GM21786 (cell line): ENCODE measurements at regions not wholly inside any gene's neighbourhood (a gene's known extent, or its start where the extent isn't known, plus 50 kb on each side); places are given as distances from the start of the nearest gene placed in this dataset.

Source experiments
- ATAC-seq: cut with Tn5 transposase; IDR thresholded peaks from one replicate; pipeline ENCODE4 v1.9.1; 2021; ENCODE audit not compliant: unreplicated experiment

DNA sequence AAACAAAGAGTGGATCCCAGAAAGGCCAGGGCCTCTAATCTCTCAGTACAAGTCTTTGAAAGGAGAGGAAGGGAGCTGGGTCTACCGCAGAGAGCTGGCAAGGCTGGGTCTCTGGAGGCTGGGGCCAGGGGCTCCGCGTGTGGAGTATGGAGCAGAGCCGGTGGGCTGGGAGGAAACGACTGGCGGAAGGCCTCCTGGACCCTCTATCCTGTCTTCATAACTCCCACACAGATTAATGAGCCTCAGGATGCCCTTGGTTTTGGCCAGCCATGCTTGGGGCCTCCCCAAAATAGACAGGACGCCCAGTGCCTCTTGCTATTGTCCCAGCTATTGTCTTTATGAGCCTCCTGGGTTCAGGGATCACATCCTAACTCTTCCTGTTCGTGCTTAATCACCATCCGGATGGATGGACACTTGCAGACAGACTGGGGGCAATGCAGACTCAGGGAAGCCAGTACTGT, 306.4 kb downstream of the DHX35 start:
- no peak for ATAC-seq

DNA sequence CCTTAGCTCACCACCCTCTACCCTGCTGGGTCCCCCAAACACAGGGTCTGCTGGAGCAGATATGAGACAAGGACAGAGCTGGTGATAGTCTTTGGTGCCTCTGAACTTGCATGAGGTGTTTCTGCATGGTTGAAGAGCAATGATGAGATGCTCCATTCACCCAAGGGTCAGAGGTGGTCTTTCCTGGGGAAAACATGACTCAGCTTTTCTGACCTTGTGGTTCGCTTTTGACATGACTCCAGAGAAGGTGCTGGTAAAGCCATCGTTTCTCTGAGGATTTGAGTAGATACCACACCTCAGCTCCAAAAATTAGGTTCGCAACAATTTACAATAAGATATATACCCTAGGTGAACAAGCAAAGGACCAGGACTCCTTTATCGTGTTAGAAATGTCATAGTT, 304.8 kb downstream of the DHX35 start:
- no peak for ATAC-seq

DNA sequence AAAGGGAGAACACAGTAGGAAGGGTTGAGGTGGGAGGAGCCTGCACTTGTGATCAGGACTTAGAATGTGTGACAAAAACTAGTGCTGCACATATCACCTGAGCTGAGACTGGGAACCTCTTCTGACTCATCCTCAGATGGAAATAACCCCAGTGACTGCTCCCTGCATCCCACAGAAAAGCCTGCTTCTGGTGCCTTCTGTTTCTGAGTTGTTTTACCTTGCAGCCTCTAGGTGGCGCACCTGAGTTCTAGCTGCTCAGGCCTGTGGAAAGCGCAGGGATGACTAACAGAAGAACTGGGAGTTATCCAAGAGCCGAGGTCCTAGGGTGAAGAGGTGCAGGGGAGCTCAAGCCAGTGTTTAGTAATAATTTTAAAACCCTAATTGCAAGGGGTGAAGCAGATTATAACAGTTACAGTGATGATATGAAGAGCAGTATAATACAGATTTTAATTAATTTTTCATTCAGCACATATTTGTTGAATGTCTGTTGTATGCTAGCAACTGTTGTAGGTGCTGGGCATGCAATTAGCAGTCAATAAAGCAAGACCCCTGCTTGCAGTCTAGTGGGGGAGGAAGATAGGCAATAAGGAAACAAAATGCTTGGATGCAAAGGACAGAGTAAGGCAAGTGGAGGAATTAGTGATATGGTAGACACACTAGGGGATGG, 302.5 kb downstream of the DHX35 start:
- no peak for ATAC-seq

DNA sequence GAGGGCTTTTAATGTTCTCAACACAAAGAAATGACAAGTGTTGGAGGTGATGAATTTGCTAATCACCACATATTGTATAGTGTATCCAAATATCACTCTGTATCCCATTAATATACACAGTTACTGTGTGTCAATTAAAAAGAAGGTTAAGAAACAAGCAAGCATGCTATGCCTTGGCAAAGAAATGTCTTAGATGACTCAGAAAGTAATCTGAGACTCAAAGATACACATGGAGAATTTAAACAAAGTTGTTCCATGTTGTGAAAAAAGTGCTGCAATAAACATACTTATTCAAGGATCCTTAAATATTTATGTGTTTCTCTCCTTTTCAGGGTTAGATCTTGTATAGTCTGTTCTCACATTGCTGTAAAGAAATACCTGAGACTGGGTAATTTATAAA, 300.9 kb downstream of the DHX35 start:
- ATAC-seq: no peak

DNA sequence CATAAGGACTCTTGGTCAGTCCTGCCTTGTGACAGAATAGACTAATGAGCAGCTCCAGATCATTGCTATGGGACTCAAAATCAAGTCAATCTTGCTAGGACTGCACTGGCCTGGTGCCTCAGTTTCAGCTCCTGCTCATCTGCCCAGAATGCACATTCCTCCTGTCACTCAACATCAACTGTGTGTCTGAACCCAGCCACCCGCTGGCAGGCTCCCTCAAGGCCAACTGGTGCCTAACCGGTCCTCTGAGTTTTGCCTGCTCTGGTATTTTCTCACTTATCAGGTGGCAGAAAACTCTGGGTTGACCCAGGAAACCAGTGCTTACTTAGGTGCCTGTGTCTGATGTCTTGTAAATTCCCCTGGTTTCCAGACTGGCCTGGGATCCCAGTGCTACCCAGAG, 297.7 kb downstream of the DHX35 start:
- no peak for ATAC-seq

DNA sequence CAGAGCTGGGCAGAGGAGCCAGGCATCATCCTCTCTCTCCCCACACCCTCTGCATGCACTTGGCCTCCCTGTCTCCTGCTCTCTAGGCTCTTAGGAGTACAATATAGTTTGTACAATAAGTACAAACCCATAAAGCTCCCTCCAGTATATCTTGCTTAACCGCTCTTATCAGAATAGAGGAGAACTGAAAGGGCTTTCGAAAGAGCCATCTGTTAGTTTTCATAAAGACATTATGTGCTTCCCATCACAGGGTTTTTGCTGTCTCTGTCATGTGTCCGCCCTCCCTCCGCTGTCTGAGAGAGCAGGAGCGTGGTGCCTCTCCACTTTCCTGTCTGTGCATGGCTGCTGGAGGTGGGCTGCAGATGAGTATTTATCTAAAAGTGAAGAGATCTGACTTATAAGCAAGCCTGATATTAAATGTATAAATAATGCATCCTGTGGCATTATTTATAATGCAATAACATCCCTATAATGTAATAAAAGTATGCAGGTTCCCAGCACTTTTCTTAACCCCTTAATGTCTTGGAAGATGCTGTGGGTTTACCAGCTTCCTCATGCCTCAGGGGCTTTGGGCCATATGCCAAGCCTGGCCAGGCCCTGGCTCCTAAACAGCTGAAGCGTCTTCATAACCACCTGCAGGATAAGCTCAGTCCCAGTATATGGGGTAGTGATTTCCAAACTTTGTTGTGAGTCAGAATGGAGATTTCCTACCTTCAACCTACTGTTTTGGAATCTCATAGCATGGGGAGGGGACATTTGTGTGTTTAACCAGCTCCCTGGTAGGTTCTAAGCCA, 297.1 kb downstream of the DHX35 start:
- ATAC-seq: no peak

DNA sequence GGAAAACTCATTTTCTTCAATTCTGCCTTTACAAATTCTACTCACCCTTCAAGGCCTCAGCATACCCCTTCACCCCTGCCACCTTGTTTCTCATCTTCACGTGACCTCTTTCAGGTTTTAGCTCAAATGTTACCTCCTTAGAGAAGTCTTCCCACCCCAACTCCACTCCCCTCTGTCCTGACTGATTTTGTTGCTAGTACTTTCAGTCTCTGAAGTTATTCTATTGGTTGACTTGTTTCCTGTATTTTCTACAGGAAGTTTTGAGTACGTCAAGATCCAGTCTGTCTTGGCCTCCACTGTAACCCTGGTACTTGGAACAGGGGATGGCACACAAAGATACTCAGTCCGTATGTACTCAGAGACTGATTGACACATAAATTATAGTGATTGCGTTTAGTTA, 296.1 kb downstream of the DHX35 start:
- ATAC-seq: no peak

DNA sequence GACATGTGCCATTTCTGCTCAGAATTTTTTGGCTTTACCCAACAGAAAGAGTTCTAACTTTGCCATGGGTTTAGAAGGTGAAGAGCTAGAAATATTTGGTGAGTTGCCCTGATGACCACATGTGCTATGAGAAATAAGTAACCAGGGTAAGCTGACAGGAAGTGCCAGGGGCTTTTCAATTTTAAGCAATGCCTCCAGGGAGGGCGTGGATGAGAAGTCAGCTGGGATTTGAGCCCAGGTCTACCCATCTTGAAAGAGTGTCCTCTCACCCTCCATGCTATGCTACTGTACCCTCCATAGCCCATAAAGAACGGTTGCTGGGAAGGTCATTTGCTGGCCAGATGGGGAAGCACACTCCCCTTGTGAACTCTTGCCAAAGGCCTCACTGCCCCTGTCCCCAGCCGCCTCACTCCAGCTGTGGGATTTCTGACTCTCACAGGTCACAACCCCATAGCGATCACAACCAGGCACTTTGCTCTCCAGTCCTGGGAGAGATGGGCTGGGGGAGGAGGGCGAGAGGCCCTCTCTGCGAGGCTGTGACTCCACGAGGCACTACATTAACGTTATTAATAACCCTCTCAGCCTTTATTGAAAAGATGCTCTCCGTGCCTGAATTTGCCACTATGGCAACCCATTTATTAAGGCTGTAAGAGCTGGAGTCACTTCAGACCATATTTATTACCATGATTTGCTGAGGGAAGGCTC, 291.1 kb downstream of the DHX35 start:
- no peak for ATAC-seq

DNA sequence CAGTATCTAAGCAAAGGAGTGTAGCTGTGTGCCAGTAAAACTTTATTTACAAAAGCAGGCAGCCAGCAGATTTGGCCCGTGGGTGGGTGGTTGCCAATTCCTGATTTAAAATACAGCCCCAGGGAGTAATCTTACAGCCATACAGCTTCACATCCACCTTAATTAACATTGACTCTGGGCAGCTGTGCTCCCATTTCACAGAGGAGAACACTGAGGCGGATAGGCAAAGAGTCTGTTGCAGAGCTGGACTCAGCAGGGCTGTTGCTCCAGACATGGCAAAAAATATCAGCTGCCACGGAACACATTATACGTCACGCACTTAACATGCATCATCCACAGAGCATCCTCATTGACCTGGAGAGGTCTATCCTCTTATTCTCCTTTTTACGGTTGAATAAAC, 289.9 kb downstream of the DHX35 start:
- ATAC-seq: no peak

DNA sequence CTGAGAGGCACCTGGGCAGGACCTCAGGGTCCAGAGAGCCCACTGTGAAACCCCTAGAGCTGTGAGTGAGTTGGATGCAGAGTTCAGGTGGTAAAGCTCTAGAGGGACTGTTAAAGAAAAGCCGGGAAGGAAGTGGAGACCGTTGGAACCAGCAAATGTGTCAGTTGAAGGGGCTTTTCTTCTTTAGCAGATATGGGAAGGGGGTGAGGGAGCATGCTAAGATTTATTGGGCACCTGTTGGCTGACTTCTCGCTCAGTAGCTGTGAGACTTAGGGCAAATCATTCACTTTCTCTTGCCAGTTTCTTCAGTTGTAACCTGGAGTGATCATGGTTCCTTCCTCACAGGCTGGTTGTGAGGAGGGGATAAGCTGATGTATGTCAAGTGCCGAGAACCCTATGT, 287.7 kb downstream of the DHX35 start:
- ATAC-seq: no peak

DNA sequence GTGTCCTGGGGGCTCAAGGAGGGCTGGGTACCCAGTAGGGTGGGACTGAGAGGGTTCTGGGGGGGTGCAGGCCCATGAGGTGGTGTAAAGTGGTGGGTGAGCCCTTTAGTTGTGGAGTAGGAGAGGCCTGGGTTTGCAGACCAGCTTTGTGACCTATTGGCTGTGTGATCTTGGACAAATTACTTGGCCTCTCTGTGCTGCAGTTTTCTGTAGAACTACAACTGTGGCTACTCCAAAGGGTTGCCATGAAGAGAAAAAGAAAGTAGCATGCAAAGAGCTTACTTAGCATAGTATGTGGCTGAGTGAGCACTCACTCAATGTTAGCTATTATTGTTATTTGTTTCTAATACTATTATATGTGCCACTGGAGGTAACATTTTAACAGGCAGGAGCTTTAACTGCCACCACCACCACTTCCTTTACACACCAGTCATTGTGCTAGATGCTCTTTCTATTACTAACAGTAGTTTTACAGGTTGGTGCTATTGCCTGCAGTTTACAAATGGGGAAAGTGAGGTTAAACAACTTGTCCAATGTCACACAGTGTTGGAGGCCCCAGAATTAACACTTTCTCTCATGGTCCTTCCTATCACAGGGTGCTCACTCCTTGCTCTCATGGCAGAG, 286.8 kb downstream of the DHX35 start:
- ATAC-seq: no peak

DNA sequence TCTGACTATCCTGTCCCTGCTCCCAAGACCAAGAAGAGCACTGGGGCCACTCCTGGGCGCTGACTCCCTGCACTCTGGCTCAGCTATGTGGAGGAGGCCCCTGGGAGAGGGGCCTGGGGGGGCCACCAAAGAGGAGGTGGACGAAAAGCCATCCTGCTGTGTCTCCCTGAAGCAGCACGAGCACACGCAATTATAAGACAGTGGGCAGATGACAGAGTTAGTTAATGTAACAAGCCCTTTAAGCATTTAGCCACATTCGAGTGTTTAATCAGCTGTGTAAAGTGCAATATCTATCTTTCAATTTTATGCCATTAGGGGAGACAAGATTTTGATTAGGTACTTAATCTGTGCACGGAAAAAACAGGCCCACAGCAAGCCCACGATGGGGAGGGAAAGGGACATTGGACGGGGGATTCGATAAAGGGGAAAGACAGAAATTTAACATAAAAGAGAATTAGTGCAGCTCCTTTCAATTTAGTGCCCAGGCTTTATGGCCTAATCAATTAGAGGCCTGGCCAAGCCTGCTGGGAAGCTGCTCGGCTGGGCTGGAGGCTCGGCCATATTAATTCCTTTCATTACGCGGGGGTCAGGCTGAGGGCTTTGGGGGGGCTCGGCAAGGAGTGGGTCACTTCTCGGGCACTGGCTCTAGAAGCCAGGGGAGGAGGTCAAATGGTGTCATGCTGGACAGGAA, 286.2 kb downstream of the DHX35 start:
- ATAC-seq: no peak

DNA sequence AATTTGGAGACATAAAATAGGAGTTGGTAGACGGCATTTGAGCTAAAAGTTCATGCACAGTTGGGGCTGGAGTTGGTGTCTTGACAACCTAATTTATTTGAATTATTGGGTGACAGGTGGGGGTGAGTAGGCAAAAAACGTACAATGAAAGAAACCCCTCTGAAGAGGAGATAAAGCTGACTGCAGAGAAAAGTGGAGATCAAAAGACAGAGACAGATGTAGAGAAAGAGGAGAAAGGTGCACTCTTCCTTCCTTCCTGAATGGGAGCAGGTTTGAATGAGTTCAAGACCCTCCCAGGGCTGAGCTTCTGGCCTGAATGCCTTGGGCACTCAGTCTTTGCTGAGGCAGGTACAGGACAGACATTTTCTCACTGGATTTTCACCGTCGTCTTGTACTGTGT, 284.3 kb downstream of the DHX35 start:
- no peak for ATAC-seq

DNA sequence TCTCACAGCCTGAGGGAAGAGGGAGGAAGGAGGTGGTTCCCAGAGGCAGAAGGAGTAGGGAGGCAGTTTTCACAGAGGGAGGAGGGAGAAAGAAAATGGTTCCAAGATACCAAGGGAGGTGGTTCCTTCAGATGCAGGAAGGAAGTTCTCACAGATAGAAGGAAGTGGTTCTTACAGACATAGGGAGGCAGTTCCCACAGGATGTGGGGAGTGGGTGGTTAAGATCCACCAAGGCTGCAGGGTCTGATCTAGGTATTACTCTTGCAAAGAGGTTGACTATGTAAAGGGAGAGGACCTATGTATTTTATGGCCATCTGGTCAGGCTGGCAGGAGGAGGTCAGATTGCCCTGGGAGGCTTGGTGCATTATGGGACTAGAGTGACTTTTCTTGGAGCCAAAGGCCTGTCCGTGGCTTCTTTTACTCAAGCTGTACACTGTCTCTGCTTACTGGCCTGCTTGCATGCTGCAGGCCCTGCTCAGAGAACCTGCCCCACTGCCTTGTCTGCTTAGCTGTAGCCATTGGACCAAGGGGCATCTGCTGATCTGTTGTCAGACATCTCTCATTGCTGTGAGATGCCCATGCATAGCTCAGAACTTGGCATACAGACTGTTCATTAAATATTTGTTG, 283.7 kb downstream of the DHX35 start:
- ATAC-seq: no peak

DNA sequence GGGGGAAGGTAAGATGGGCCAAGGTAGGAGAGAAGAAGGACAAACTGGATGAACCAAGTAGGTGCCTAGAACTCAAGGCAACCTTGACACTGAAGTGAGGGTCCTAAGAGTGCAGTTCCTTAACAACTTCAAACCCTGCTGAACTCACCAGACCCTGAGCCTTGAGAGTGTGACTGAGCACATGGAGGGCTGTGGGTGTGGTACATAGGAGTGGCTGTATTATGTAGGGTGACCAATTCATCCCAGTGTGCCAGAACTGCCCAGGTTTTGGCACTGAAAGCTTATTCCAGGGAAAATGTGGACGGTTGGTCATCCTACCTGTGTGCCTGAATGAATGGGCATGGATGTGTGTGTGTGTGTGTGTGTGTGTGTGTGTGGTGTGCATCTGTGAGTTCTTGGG, 281.8 kb downstream of the DHX35 start:
- no peak for ATAC-seq

DNA sequence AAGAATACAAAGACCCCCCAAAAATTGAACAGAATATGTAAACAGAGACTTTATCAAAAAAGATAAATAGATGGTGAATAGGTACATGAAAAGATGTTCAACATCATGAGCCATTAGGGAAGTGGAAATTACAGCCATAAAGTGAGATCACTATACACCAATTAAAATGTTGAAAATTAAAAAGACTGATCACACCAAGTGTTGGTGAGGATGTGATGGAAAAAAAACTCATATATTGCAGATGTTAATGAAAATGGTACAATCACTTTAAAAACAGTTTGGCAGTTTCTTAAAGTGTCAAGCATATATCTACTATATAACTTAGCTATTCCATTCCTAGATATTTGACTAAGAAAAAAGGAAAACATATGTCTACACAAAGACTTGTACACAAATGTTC, 280.5 kb downstream of the DHX35 start:
- ATAC-seq: no peak

DNA sequence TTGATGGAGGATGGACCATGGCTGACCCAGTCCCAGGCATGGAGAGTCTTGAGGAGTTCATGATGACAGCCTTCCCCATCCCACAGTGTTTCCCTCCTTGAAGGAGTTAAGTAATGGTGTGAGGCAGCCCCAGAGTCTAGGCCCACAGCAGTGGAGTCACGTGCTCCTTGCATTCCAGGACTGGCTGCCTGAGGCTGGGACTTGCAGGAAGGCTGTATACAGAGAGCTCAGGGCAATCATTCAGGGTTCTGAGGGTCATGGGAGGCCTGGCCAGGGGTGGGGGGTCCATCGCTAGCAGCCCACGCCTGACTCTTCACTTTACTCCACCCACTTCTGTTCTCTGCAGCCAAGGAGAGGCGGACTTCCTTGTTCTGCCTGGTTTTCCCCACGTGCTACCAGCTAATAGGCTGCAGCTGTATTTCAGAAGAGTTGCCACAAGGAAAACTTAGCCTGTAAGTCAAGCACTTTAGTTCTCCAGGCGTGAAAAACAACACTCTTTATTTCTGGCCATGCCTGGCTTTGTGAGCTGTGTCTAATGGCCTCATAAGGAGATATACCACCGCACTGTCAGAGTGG, 272.5 kb downstream of the DHX35 start:
- ATAC-seq: no peak

DNA sequence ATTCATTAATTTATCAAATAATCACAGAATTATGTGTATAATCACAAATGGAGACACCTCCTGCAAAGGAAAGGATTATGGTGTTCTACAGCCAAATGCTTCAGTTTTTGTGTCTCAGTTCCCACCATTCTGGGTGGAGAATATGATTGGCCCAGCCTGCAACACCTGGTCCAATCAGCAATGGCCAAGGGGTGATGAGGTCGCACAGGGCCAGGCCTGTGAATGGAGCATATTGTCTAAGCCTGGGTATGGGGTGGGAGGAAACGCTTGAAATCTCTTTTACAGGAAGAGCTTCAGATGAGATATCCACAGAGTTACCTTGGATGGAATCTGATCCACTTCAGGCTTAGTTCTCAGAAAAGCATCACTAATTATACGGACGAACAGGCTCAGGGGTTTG, 271.6 kb downstream of the DHX35 start:
- no peak for ATAC-seq

DNA sequence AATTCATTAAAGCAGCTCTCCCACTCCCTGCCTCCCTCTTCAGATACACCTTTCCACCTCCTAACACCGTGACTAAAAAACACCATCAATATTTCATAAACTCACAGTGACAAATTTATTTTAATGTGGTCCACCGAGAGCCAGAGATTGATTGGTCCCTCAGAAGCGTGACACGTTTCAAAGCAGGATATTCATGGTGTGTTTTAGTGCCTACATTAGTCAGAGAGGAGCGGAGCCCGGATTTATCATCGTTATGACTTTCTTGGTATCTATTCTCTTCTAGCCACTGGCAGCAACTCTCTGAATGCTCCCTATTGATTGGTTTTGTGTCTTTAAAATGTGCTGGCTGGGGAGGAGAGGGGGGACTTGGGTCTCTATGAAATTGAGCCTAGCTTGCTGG, 265.3 kb downstream of the DHX35 start:
- ATAC-seq: no peak

DNA sequence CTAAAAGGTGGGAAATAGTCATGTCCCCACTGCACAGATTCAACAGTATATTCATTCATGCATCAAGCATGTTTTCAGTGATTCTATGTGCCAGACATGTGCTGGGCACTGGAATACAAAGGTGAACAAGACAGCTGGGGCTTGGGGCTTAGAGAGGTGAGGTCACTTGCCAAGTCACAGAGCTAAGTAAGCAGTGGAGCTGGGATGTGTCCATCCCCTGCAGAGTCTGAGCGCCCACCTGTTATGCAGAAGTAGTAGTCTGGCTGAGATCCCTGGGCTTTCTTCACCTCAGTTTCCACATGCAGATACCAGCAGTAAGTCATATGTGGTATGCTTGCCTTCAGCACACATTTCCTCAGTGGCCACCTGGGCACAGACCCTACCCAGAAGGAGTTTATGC, 263.8 kb downstream of the DHX35 start:
- no peak for ATAC-seq
